ENCODE measurements at regions not wholly inside any gene's neighbourhood (a gene's known extent, or its start where the extent isn't known, plus 50 kb on each side); places are given as distances from the start of the nearest gene placed in this dataset.

- Mint-ChIP-seq H3K36me3 (ENCODE audit: low read depth) (no peaks in the 10 kb centered on the region), H3K4me1 (no peaks in the 10 kb centered on the region), H3K27me3 (no peaks in the 10 kb centered on the region), H3K9me3 (peaks cover 5% of the 10 kb centered on the region), H3K4me3 (no peak overlapping the region), H3K27ac (no peak overlapping the region)
- ATAC-seq (no peak), DNase-seq (no peak)
Measured at GRCh38 chr4:155548173-155548572, 118.5 kb upstream of the GUCY1A1 start.

GRCh38 chr4:155546451-155546850 lies 120.2 kb upstream of the GUCY1A1 start:
- peaks cover 2% of the 10 kb centered on the region for H3K27me3 Mint-ChIP-seq
- H3K36me3 Mint-ChIP-seq (ENCODE audit: low read depth), result no peaks in the 10 kb centered on the region
- H3K27ac Mint-ChIP-seq, result no peak overlapping the region
- H3K4me3 Mint-ChIP-seq, result no peak overlapping the region
- ATAC-seq, result no peak
- no peaks in the 10 kb centered on the region for H3K4me1 Mint-ChIP-seq
- H3K9me3 Mint-ChIP-seq, result no peaks in the 10 kb centered on the region
- DNase-seq, result no peak

- ATAC-seq (no peak), DNase-seq (no peak)
- no peaks in the 10 kb centered on the region for H3K9me3 Mint-ChIP-seq
- peaks cover 2% of the 10 kb centered on the region for H3K27me3 Mint-ChIP-seq
- H3K27ac Mint-ChIP-seq, result no peak overlapping the region
- no peak overlapping the region for H3K4me3 Mint-ChIP-seq
- H3K4me1 Mint-ChIP-seq, result no peaks in the 10 kb centered on the region
- H3K36me3 Mint-ChIP-seq (ENCODE audit: low read depth), result no peaks in the 10 kb centered on the region
Measured at GRCh38 chr4:155545456-155545855, 121.2 kb upstream of the GUCY1A1 start.

GRCh38 chr4:155544547-155544946 lies 122.1 kb upstream of the GUCY1A1 start:
- no peaks in the 10 kb centered on the region for H3K36me3 Mint-ChIP-seq (ENCODE audit: low read depth)
- DNase-seq, result no peak
- H3K4me3 Mint-ChIP-seq, result no peak overlapping the region
- peaks cover 2% of the 10 kb centered on the region for H3K27me3 Mint-ChIP-seq
- H3K4me1 Mint-ChIP-seq, result no peaks in the 10 kb centered on the region
- H3K27ac Mint-ChIP-seq, result no peak overlapping the region
- ATAC-seq, result no peak
- no peaks in the 10 kb centered on the region for H3K9me3 Mint-ChIP-seq

- no peaks in the 10 kb centered on the region for H3K9me3 Mint-ChIP-seq
- H3K36me3 Mint-ChIP-seq (ENCODE audit: low read depth), result no peaks in the 10 kb centered on the region
- no peak overlapping the region for H3K4me3 Mint-ChIP-seq
- H3K4me1 Mint-ChIP-seq, result no peaks in the 10 kb centered on the region
- H3K27ac Mint-ChIP-seq, result no peak overlapping the region
- DNase-seq (no peak), ATAC-seq (no peak)
- peaks cover 2% of the 10 kb centered on the region for H3K27me3 Mint-ChIP-seq
Measured at GRCh38 chr4:155543126-155543765, 123.4 kb upstream of the GUCY1A1 start.

- DNase-seq (no peak), ATAC-seq (no peak)
- Mint-ChIP-seq H3K9me3 (no peaks in the 10 kb centered on the region), H3K4me3 (no peak overlapping the region), H3K4me1 (no peaks in the 10 kb centered on the region), H3K27me3 (peaks cover 2% of the 10 kb centered on the region), H3K36me3 (ENCODE audit: low read depth) (no peaks in the 10 kb centered on the region), H3K27ac (no peak overlapping the region)
Measured at GRCh38 chr4:155542415-155542814, 124.2 kb upstream of the GUCY1A1 start.

GRCh38 chr4:155541716-155542115 lies 124.9 kb upstream of the GUCY1A1 start:
- no peak overlapping the region for H3K4me3 Mint-ChIP-seq
- H3K9me3 Mint-ChIP-seq, result no peaks in the 10 kb centered on the region
- H3K36me3 Mint-ChIP-seq (ENCODE audit: low read depth), result no peaks in the 10 kb centered on the region
- DNase-seq, result no peak
- ATAC-seq, result no peak
- H3K4me1 Mint-ChIP-seq, result no peaks in the 10 kb centered on the region
- peaks cover 2% of the 10 kb centered on the region for H3K27me3 Mint-ChIP-seq
- H3K27ac Mint-ChIP-seq, result no peak overlapping the region

- Mint-ChIP-seq H3K9me3 (no peaks in the 10 kb centered on the region), H3K27me3 (peaks cover 2% of the 10 kb centered on the region), H3K4me1 (no peaks in the 10 kb centered on the region), H3K27ac (no peak overlapping the region), H3K36me3 (ENCODE audit: low read depth) (no peaks in the 10 kb centered on the region), H3K4me3 (no peak overlapping the region)
- no peak for ATAC-seq
- no peak for DNase-seq
Measured at GRCh38 chr4:155540698-155541097, 126.0 kb upstream of the GUCY1A1 start.

GRCh38 chr4:155539746-155540145 lies 126.9 kb upstream of the GUCY1A1 start:
- no peaks in the 10 kb centered on the region for H3K9me3 Mint-ChIP-seq

GRCh38 chr4:155535802-155536454 lies 130.7 kb upstream of the GUCY1A1 start:
- H3K9me3 Mint-ChIP-seq, result no peaks in the 10 kb centered on the region
- no peaks in the 10 kb centered on the region for H3K4me1 Mint-ChIP-seq
- H3K4me3 Mint-ChIP-seq, result no peak overlapping the region
- H3K36me3 Mint-ChIP-seq (ENCODE audit: low read depth), result no peaks in the 10 kb centered on the region
- ATAC-seq (no peak), DNase-seq (no peak)
- no peak overlapping the region for H3K27ac Mint-ChIP-seq
- no peaks in the 10 kb centered on the region for H3K27me3 Mint-ChIP-seq

More at GRCh38 chr4:155539746-155540145, 126.9 kb upstream of the GUCY1A1 start:
- H3K4me3 Mint-ChIP-seq, result no peak overlapping the region
- H3K4me1 Mint-ChIP-seq, result no peaks in the 10 kb centered on the region
- H3K36me3 Mint-ChIP-seq (ENCODE audit: low read depth), result no peaks in the 10 kb centered on the region
- DNase-seq (no peak), ATAC-seq (no peak)
- no peak overlapping the region for H3K27ac Mint-ChIP-seq
- H3K27me3 Mint-ChIP-seq, result peaks cover 2% of the 10 kb centered on the region

GRCh38 chr4:155532373-155533085 lies 134.1 kb upstream of the GUCY1A1 start:
- DNase-seq (no peak), ATAC-seq (no peak)
- Mint-ChIP-seq H3K4me3 (no peak overlapping the region), H3K27me3 (peaks cover 2% of the 10 kb centered on the region), H3K36me3 (ENCODE audit: low read depth) (no peaks in the 10 kb centered on the region), H3K9me3 (no peaks in the 10 kb centered on the region), H3K27ac (no peak overlapping the region), H3K4me1 (no peaks in the 10 kb centered on the region)

- Mint-ChIP-seq H3K4me3 (no peak overlapping the region), H3K27me3 (peaks cover 5% of the 10 kb centered on the region), H3K27ac (no peak overlapping the region), H3K4me1 (peaks cover 4% of the 10 kb centered on the region), H3K9me3 (no peaks in the 10 kb centered on the region), H3K36me3 (ENCODE audit: low read depth) (no peaks in the 10 kb centered on the region)
- no peak for DNase-seq
- no peak for ATAC-seq
Measured at GRCh38 chr4:155530857-155531256, 135.8 kb upstream of the GUCY1A1 start.

GRCh38 chr4:155530290-155530689 lies 136.4 kb upstream of the GUCY1A1 start:
- no peak overlapping the region for H3K27ac Mint-ChIP-seq
- peaks cover 4% of the 10 kb centered on the region for H3K4me1 Mint-ChIP-seq
- H3K27me3 Mint-ChIP-seq, result peaks cover 5% of the 10 kb centered on the region
- no peak overlapping the region for H3K4me3 Mint-ChIP-seq
- DNase-seq, result no peak
- no peaks in the 10 kb centered on the region for H3K36me3 Mint-ChIP-seq (ENCODE audit: low read depth)
- no peaks in the 10 kb centered on the region for H3K9me3 Mint-ChIP-seq
- ATAC-seq, result no peak

- Mint-ChIP-seq H3K27ac (no peak overlapping the region), H3K9me3 (no peaks in the 10 kb centered on the region), H3K4me1 (peaks cover 4% of the 10 kb centered on the region), H3K4me3 (no peak overlapping the region), H3K36me3 (ENCODE audit: low read depth) (no peaks in the 10 kb centered on the region), H3K27me3 (peaks cover 5% of the 10 kb centered on the region)
- ATAC-seq (no peak), DNase-seq (no peak)
Measured at GRCh38 chr4:155529716-155530115, 136.9 kb upstream of the GUCY1A1 start.

GRCh38 chr4:155529272-155529671 lies 137.4 kb upstream of the GUCY1A1 start:
- Mint-ChIP-seq H3K4me1 (peaks cover 4% of the 10 kb centered on the region), H3K9me3 (no peaks in the 10 kb centered on the region), H3K27ac (no peak overlapping the region), H3K4me3 (no peak overlapping the region), H3K36me3 (ENCODE audit: low read depth) (no peaks in the 10 kb centered on the region), H3K27me3 (peaks cover 5% of the 10 kb centered on the region)
- ATAC-seq (no peak), DNase-seq (peak; percentile 6)

All from activated naive CD8-positive, alpha-beta T cell treated with anti-CD3 and anti-CD28 coated beads, Interleukin-2, amount 50 U/mL, for 24 hours (primary cell).